CD4-positive, alpha-beta T cell treated with Interleukin-17A for 4 hours (primary cell): ENCODE measurements at regions not wholly inside any gene's neighbourhood (a gene's known extent, or its start where the extent isn't known, plus 50 kb on each side); places are given as distances from the start of the nearest gene placed in this dataset.

Source experiments
- DNase-seq: peaks from one replicate; pipeline ENCODE4 v3.0.0-alpha.2; 2020; ENCODE audit warnings: mixed read lengths

DNA sequence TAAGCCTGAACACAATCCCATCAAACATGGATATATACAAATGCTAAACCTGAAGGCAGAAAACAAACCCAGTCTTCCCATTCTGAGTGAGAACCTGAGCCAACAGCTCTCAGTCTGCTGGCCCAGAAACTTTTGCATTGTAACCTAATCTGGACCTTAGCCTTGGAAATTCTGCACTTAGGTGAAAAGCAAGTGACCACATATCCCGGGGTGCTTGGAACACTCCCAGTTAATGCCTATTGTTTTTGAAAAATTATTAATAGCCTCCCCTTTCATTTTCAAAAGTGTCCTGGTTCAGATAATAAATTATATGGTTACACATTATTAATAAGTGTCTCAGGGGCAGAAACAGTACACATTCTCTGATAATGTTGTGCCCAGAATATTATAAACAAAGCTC, 228.3 kb upstream of the TARS1 start:
- no peak for DNase-seq

- DNase-seq = no peak
Observed at GRCh38 chr5:33212900-33213299, 227.9 kb upstream of the TARS1 start.

DNA sequence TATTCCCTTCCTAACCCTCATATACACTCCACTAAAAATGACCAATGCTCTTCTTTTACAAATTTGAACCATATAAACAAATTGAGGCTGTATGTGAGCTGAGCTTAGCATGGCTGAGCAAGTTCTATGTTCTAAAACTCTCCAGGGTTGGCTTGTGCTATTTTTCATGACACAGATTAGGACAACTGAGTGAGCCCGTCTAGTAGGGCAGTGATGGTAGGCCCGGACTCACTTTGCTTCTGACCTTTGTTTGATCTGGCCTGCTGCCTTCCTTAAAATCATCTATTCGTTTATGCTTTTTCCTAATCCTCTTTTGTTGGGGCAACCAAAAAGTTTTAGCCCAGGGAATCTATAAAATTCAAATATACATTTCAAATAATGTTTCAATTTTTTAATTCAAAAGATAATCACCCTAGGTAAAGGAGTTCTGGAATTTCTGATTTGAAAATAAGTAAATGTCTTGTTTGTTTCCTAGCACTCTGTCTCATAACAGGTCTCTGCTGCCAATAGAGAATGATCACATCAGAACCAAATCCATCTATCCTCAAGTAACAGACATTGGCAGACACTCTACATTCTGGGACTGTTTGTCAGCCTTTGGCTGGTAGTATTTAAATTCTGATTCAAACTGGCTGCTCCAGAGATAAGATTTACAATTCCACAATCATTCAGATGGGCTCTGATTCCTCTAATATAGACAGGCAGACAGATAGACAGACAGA, 217.0 kb upstream of the TARS1 start:
- no peak for DNase-seq

DNA sequence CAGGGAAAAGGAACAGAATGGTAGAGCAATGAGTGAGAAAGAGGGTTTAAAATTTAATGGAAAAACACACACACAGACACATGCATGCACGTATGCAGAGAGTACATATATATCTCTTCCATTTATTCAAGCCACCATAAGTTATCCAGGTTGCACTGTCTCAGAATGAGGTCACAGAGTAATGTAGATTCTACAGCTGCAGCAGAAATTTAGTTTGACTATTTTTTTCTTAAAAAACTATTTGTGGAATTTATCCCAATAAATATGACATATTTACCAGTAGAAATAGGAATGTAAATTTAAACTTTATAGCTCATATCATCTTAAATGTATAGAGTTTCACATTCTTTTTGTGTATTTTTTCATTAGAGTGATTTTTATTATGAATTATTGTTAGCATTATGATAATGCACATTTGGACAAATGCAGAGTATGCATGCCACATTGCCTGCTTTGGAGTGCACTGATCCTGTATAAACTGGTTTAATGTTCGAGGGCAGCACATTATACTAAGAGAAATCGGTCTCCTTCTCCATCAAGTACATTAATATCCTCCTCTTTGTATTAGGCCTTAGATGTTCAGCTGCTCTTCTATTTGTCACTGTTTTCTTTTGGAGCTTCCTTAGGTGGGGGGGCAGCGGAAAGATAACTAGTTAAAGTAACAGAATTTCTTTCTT, 216.3 kb upstream of the TARS1 start:
- no peak for DNase-seq

- DNase-seq = no peak
Observed at GRCh38 chr5:33227247-33227646, 213.5 kb upstream of the TARS1 start.

DNA sequence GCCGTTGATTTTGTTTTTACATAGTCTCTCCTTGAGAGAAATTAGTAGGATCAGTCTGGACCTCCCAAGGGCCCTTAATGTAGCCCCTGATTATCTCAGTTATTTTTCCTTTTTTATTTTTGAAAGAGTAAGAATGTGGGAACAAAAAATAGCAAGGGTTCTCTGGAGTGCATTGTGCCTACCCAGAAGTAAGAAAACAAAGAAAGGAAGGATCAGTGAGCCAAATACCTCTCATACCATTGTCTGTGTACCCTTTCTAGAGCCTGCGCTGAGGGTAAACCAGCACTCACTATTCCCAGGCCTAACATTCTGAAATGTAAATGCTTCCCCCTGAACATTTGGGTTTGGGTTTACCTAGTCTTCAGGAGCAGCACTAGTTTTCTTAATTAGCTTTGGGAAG, 213.0 kb upstream of the TARS1 start:
- no peak for DNase-seq

DNA sequence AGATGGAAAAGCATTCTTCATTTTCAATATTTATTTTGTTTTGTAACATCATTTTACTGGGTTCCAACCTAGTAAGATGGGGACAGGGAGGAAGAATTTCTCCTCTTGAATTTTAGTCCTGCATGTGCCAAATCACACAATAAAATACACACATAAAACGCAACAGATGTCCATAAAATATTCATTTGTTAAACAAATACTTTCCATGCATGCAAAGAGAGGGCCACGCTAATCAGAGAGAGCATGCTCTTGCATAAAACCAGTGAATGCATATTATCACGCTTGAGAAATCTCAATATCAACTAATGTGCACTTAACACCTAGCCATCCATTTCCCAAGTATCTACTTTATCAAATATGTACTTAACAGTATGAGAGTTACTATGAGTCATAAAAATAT, 212.6 kb upstream of the TARS1 start:
- DNase-seq = no peak

- no peak for DNase-seq
Observed at GRCh38 chr5:33229216-33229615, 211.5 kb upstream of the TARS1 start.

GRCh38 chr5:33230467-33231078, 210.2 kb upstream of the TARS1 start:
- DNase-seq = no peak

DNA sequence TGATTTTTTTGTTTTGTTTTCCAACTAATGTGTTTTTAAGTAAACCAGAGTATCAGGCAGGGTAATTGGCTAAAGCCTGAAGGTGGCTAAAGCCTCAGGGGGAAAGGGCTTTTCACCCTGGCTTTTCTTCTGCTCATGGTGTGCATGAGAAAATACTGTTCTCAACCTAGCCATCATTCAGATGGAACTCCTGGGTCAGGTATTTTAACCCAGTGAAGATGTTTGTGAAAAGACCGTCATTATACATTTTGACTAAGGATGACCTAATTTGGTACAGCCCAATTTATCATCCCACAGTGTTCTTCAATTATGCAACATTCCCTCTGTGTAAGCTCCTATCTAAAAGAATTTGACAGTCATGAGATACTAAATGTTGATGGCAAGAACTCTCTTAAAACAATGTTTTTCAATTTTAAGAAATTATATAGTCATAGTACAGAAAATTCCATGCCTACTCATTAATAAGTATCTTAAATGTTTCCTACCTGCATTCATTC, 209.5 kb upstream of the TARS1 start:
- DNase-seq = no peak

GRCh38 chr5:33231935-33232334, 208.8 kb upstream of the TARS1 start:
- no peak for DNase-seq

DNA sequence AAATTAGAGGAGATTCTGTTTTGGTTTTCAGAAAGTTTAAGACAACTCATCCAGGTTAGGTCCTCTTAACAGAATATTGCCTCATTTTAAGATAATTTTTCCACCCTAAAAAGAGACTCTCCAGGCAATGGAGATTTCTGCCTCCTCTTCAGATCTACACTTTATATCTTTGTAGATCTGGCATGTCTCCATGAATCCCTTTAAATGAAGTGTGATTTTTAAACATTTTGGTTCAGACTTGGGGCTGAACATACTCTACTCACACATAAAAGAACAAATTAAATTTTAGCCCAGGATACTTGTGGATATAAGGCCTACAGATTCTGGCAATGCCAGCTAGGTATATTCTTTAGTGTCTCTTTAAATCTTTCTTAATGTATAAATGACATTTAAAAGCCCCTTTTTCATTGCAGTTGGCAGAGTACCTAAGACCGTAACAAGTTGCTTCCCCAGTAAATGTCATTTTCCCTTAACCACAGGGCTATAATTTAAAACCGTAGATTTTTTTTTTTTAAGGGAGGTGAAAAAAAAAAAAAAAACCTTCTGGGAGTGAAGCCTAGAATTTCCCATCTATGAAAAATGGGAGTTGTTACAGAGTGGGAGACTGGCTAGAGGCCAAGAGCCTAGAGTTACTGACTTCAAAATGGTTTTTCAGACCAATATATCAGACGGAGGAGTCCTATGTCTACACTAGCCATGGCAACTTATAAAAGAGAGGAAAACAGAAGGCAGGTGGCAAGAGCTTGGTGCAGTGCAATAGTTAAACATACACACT, 207.8 kb upstream of the TARS1 start:
- no peak for DNase-seq

DNA sequence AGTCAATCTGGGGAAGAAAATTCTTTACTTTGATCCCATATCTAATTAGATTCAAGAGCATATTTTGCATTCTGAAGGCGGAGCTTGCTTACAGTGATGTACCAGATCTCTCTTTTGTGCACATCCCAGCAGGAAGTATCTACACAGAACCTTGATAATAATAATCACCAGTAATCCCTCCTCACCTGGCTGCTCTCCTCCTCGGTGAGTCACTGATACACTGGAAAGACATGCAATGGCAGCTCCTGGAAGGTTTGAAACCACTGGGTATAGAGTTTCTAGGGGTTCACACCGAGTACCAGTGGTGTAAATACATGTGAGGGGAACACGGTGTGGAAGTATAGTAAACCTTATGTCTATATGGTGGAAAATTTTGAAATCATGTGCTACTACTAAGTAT, 205.5 kb upstream of the TARS1 start:
- no peak for DNase-seq

DNA sequence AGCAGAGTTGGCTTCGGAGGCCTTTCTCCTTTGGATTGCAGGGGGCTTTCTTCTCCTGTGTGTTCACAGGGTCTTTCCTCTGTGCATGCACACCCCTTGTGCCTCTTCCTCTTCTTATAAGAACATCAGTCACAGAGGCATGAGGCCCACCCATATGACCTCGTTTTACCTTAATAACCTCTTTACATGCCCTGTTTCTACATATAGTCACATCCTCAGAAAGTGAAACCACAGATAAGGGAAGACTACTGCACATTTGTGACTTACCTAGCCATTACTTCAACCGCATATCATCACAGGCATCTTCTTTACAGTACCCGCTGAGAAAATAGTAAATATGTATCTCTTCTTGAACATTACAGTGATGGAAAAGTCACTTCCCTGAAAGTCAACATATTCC, 204.9 kb upstream of the TARS1 start:
- no peak for DNase-seq

DNA sequence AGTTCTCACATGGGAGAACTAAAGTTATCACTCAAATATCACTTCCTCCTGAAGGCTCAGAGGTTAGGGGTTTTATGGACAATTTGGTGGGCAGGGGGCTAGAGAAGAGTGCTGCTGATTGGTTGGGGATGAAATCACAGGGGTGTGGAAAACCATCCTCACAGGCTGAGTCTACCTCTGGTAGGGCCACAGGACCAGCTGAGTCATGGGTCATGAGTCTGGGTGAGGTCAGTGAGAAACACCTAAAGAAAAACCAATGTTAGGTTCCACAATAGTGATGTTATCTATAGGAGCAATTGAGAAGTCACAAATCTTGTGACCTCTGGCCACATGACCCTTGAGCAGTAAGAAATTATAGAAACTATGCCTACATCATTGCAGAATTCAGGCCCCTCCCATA, 203.3 kb upstream of the TARS1 start:
- no peak for DNase-seq

GRCh38 chr5:33238826-33239695, 201.7 kb upstream of the TARS1 start:
- no peak for DNase-seq

- no peak for DNase-seq
Observed at GRCh38 chr5:33240558-33240957, 200.2 kb upstream of the TARS1 start.

DNA sequence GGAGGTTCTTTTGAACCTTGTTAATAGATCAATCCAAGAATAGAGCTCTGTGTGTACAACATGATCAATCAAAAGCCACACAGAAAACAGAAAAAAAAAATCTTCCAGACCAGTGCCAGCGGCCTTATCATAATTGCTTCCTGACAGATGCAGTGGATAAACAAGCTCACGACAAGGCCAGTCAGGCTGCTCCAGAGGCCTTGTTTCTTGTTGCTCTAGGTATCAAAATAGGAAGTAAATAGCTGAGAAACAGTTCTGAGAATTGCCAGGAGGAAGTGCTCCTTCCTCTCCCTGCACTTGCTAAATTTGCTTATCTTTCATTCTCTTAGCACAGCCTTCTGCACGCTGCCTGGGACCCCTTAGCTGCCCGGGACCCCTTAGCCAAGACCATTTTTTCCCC, 199.0 kb upstream of the TARS1 start:
- DNase-seq = no peak

DNA sequence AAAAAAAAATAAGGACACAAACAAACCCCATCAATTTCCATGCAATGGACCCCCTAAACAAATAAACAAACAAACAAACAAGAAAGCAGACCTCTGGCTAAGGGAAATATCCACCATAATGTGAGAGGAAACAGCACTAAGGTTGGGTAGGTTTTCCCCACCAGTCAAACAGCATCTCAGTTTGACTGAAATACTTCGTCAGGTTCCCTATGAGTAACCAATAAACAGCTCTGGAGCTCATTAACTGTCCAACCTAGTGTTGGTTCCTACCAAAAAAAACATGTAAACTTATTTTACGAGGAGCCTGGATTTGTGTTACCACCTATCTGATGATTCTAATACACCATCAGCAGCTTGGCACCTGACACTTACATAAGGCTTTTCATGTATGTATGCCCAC, 198.5 kb upstream of the TARS1 start:
- no peak for DNase-seq

DNA sequence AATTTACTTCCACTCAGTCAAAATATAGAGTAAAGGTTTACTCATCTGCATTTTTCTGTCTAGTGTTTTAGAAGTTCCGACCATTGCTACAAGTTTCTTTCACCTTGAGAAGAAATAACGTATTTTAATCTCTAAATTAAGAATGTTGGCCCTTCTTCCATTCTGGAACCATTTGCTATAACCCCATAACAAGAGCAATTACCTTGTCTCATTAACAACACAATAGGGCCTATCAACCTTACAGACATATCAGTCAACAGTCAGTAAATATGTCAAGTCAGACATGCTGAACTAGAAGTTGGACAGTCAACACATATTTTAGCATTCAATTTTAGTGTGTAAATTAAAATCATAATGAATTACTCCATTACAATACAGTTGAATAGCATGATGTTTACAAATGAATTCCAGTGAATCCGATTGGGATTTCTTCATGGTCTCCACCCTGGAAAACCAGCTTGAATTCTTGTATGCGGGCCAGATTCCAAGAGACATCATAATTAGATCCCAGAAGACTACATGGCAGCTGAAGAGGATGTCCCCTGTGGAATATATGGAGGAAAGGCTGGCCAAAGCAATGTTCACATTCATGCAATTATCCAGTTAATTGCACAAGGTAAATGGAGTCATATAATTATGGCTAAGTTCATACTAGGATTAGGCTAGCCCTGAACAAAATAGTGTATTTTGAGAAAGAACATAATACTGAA, 196.2 kb upstream of the TARS1 start:
- DNase-seq = no peak

GRCh38 chr5:33254579-33254978, 186.2 kb upstream of the TARS1 start:
- no peak for DNase-seq
